Hippocampal formation (tissue), 2 donors: ENCODE measurements at regions not wholly inside any gene's neighbourhood (a gene's known extent, or its start where the extent isn't known, plus 50 kb on each side); places are given as distances from the start of the nearest gene placed in this dataset.
A peak's percentile ranks its signal among the peaks of the same experiment; 100 is the strongest.
"Not testable (repeated sequence)": the region's sequence is repeated elsewhere in the genome, so short reads cannot be mapped to it uniquely, and the experiment has no call there.

Source experiments
- DNase-seq, 2 donors: peaks; one replicate each; lab custom pipeline; 2025; lab: John Stamatoyannopoulos, UW

DNA sequence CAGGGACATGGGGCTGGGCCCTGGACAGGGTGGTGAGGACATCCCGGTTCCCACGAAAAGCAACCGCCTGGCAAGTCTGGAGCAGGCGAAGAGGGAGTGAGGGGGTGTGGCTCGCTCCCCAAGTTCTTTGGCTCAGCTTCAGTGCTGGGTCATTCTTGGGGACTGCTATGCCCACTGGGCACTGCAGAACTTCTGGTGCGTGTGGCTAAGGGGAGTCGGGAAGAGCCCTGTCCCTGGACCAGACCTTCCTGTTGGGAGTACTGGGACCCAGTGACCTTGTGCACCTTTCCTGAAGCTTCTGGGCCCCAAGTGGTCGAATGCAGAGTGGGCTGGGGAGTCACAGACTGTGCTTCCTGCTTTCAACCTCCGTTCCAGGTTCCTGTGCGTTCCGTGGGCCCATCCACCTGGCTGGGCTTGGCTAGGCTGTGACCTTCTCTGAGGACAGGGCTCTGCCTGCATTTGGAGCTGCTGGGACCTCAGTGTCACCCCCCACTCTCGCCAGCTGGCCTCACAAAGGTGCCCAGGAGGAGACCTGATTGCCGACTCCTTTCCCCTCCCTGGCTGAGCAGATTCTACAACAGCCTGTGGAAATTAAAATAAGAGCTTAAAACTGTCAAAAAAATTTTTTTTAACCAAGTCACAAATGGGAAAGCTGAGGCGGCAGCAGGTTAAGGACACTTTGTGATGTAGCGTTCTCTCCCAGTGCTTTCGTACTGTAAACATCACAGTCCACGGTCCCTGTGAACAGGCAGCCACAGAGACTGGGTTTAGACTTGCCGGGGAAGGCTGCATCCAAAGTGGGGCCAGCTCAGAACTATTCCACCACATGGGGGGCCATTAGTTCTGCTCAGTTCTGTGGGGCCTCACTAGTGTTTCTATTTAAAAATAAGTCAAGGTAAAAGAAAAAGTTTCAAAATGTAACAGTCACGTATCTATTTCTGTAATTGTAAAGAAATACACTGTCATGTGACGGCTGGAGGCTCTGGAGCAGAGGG, 63.8 kb upstream of the WNT7B start:
- no peak for DNase-seq

DNA sequence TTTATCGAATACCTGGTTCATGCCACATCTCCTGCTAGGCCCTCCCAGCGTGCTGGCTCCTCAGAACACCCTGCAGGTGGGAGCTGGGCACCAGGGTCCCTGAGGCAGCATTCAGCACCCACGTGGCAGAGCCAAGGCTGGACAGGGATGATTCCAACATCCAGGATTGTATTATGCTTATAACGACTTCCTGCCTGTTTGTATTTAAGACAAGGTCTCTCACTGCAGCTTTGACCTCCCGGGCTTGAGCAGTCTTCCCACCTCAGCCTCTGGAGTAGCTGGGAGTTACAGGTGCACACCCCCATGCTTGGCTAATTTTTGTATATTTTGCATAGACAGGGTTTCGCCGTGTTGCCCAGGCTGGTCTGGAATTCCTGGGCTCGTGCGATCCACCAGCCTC, 64.7 kb upstream of the WNT7B start:
- DNase-seq = no peak

DNA sequence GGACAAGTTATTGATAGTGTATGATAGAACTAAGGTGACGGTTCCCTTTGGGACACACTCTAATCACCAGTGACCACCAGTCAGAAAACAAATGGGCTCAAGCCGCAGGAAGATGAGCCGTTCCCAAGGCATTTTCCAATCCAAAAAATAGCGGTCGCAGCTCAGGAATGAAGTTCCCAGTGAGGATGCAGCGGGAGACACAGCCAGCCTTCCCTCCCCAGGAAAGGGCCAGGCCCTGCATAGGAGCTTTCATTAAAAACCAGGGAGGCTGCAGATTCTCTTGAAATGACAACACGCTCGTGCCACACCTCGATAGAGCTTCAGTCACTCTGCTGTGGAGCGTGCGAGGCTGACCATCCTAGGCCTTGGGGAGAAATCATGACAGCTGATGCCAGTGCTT, 65.8 kb upstream of the WNT7B start:
- DNase-seq = no peak

DNA sequence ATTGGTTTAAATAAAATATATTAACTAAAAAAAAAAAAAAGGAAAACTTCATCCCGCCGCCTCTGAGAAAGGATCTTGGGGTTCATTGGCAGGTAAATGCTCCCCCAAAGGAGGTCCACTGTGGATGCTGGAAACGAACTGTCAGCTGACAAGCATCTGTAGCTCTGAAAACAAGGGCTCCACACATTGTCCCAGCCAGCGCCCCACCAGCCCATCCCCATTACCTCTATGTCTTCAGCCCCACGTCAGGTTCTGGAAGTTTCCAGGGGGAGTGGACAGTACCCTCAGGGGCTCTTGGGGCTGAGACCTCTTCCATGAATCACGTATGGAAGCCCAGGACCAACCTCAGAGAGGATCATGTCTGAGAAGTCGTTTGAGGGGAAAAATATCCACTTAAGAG, 66.4 kb upstream of the WNT7B start:
- DNase-seq = no peak

- no peak for DNase-seq
Measured at GRCh38 chr22:46043816-46044620, 67.1 kb upstream of the WNT7B start.

DNA sequence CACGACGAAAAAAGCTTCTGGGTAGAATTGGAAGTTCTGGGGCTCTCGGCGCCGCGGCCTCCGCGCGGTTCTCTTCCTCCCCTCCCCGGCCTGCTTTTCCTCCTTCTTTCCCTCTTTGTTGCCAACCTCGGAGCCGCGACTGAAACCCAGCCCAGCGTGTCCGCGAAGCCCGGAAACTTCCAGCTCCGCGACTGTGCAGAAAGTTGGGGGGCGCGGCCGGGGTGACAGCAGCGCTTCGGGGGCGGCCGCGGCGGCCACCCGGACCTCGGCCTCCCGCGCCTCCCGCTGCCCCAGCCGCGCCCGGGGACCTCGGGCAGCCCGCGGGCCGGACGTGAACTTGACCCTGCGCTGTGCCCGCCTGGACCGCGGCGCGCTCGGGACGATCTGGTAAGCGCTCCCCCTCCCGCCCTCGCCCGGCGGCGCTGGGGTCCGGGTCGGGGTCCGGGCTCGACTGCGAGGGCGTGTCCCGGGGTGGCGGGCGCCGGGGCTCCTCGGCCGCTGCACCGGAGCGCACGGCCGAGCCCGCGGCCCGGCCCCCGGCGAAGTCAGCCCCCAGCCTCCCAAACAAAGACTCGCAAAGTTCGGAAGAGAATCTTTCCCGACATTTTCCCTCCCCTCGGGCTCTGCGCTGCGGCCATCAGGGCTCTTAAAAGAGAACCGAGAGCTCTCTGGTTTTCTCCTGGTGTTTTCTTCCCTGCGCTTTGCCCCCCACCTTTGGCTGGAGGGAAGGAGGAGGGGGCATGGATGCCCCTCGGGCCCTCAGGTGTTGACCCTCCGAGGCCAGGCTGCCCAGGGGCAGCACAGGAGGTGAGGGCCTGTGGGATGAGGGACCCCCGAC, 67.9 kb upstream of the WNT7B start:
- DNase-seq = peak in 1 of 2 donors; percentile 67

DNA sequence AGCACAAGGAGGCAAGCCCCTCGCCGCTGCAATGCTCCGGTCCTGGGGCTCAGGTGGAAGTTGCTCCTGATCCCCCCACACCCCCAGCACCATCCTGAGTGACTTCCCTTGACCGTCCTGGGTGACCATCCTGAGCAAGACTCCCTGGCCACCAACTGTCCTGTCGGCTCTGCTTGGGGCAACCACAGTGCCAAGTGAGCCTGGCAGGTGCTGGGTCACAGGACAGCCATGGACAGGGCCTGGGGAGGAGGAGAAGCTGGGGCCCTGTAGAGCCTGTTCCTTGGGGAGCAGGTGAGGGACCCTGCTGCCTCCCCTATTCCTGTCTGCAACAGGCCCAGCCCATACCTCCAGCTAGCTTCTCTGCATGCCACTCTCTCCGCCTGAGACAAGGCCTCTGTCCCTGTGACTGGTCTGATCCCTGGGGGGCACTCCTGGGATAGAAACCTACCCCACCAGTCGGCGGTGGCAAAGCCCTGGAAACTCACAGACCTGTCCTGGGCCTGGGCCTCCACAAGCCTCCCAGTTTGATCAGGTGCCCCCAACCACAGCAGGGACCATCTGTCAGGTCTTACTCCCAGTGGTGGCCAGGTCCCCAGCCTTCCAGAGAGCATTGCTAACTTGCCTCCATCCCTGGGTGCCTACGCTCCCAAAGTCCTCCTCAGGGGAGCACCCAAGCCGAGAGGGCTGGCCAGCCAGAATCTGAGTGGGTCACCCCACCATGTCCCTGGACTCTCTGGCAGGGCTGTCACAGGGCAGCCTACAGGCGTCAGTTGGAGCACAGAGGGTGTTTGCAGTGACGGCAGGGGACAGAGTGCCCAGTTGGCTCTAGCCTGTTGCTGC, 68.7 kb upstream of the WNT7B start:
- peak in 1 of 2 donors; percentile 65 for DNase-seq

GRCh38 chr22:46046299-46046685, 69.3 kb upstream of the WNT7B start:
- DNase-seq = no peak

- no peak for DNase-seq
Measured at GRCh38 chr22:46047226-46047625, 70.3 kb upstream of the WNT7B start.

- peak in 1 of 2 donors; percentile 32 for DNase-seq
Measured at GRCh38 chr22:46047841-46048595, 71.1 kb upstream of the WNT7B start.

- not testable (repeated sequence) for DNase-seq
Measured at GRCh38 chr22:46048661-46049060, 71.7 kb upstream of the WNT7B start.

- DNase-seq = no peak
Measured at GRCh38 chr22:46049726-46050450, 72.9 kb upstream of the WNT7B start.

GRCh38 chr22:46050451-46050845, 73.5 kb upstream of the WNT7B start:
- no peak for DNase-seq

- DNase-seq = no peak
Measured at GRCh38 chr22:46050916-46051614, 74.1 kb upstream of the WNT7B start.

GRCh38 chr22:46051646-46052045, 74.7 kb upstream of the WNT7B start:
- DNase-seq = no peak

- no peak for DNase-seq
Measured at GRCh38 chr22:46052331-46052771, 75.4 kb upstream of the WNT7B start.

DNA sequence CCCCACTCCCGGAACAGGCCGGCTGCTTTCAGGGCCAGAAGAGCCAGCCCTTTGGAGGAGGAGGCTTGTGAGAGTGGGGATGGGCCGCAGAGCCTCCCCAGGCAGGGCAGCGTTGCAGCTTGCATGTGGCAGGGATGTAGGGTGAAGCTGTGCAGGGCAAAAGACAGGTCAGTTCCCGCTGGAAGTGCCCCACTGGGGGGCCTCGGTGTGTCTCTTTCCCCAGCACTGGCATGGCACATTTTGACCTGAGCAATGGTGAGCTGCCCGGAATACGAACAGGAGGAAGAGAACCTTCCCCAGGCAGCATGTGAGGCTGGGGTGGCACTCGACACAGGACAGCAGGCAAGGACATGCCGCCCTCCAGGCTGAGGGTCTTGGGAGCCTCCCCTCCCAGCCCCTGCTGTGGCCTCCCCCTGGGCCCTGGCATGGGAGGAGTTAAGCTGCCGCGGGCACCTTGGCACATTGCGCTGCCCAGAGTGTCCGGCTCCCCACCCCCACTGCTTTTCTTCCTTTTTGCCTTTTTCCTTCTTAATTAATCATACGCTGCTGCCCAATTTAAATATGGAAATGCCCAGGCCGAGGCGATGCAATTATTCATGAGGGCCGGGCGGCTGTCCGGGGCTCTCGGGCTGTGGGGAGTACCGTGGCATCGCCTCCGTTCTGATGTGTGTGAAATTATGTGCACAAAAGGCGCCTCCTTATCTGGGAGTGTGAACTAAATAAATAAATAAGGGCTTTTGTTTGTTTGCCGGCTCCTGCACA, 76.0 kb upstream of the WNT7B start:
- peak in 1 of 2 donors; percentile 81 for DNase-seq

DNA sequence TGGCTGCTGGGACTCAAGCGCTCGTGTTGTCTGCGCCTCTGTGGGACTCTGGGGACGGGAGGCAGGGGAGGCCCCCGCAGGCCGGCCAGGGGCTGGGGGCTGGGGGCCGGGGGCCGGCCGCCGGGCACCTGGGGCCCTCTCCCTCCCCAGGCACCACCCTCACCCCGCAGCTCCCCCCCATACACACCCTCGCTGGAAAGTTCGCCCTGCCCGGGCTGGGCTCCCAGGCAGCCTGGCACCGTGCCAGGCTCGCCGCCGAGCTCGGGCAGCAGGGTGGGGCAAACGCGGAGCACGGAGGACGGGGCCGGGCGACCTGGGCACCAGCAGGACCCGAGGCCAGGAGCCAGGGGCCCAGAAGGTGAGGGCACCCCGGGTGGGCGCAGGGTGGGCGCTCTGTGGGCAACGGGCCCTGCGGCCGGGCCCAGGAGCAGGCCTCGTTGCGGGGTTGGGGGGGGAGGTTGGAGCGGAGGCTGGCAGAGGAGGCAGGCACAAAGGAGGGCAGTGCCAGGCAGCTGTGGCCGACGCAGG, 76.7 kb upstream of the WNT7B start:
- peak; percentile 83 to 89 for DNase-seq
